K562 (cell line): ENCODE measurements at regions not wholly inside any gene's neighbourhood (a gene's known extent, or its start where the extent isn't known, plus 50 kb on each side); places are given as distances from the start of the nearest gene placed in this dataset.

Experiments
- ATAC-seq: fragments of 200-7000 bp; cut with Tn5 transposase; 3 replicates; pipeline ENCODE4 v1.9.1; 2020; ENCODE audit warnings: moderate library complexity
- BruUV-seq: library from RNA; stranded (reverse); fragments of 400-500 nt; replicated peaks from 2 replicates; lab custom pipeline; 2021; lab: Mats Ljungman, UMichigan
- CTCF ChIA-PET: fragments of 300-600 bp; formaldehyde crosslinking; extraction: SDS; loops from one replicate; lab custom pipeline; 2021; ENCODE audit warnings: low intra/inter-chr PET ratio; lab: Yijun Ruan, JAX
- POLR2A ChIA-PET: fragments of 300-600, 350-650 bp; sonication (Branson Sonifier 250); formaldehyde crosslinking; extraction: SDS; loops from one replicate; lab custom pipeline; 2021; ENCODE audit warnings: antibody characterized with exemption, inconsistent platforms; lab: Yijun Ruan, JAX
- DNase-seq, 4 experiments: peaks; one replicate each; pipeline versions ENCODE4 v3.0.0 to v3.0.0-alpha.2; 2011 to 2018; ENCODE audit warnings: low spot score in 3 of 4, mixed read lengths in 3 of 4; ENCODE audit errors: extremely low read depth in 1 of 4
- FAIRE-seq: peaks from 2 replicates; lab custom pipeline; 2011; peaks lifted over from hg19 to GRCh38; lab: Jason Lieb, UNC
- H2AFZ ChIP-seq: 2 replicates; pipeline ENCODE4 v1.6.0; 2011; ENCODE audit warnings: low read depth, low read length, control low read depth, inconsistent platforms
- H3K27ac ChIP-seq: fragments of 200-600 bp; 3 replicates; pipeline ENCODE4 v1.8.0; 2011; ENCODE audit warnings: low read depth, mild to moderate bottlenecking, control low read depth, inconsistent platforms, low read length, moderate library complexity, mixed read lengths; ENCODE audit errors: extremely low read depth
- H3K27me3 ChIP-seq, 2 experiments: fragments of 300-600 bp in 1 of 2; 2 replicates in 1 of 2; 3 replicates in 1 of 2; pipeline versions ENCODE4 v1.6.0 to v1.8.0; 2011; ENCODE audit warnings: inconsistent platforms in 2 of 2, low read length in 2 of 2, mild to moderate bottlenecking in 1 of 2, mixed read lengths in 1 of 2, moderate library complexity in 1 of 2; ENCODE audit not compliant: control insufficient read depth in 2 of 2, insufficient read depth in 2 of 2
- H3K36me3 ChIP-seq: fragments of 300-600 bp; 3 replicates; pipeline ENCODE4 v1.8.0; 2011; ENCODE audit warnings: mild to moderate bottlenecking, low read length, inconsistent platforms; ENCODE audit not compliant: control insufficient read depth, insufficient read depth
- H3K4me1 ChIP-seq, 2 experiments: fragments of 200-600 bp in 1 of 2; replicated peaks in 1 of 2; 2 replicates in 1 of 2; 3 replicates in 1 of 2; pipeline versions ENCODE4 v1.5.1 to v1.8.0; 2011; ENCODE audit warnings: inconsistent platforms in 2 of 2, low read length in 2 of 2, mild to moderate bottlenecking in 1 of 2, mixed read lengths in 1 of 2, moderate library complexity in 1 of 2; ENCODE audit not compliant: control insufficient read depth in 2 of 2, insufficient read depth in 2 of 2
- H3K4me2 ChIP-seq: 2 replicates; pipeline ENCODE4 v1.6.1; 2011; ENCODE audit warnings: low read length, control low read depth, inconsistent platforms, mixed read lengths; ENCODE audit not compliant: insufficient read depth
- H3K4me3 ChIP-seq: fragments of 200-600 bp; sonication (generic), shearing (Covaris generic); 2 replicates; pipeline ENCODE4 v1.5.1; 2016; ENCODE audit warnings: control low read depth, inconsistent platforms
- H3K79me2 ChIP-seq: fragments of 200-600 bp; 3 replicates; pipeline ENCODE4 v1.8.0; 2011; ENCODE audit warnings: low read length, inconsistent platforms; ENCODE audit not compliant: control insufficient read depth, insufficient read depth
- H3K9ac ChIP-seq, 2 experiments: 2 replicates each; pipeline versions ENCODE4 v1.6.0 to v1.6.1; 2011; ENCODE audit warnings: low read depth in 2 of 2, low read length in 2 of 2, control low read depth in 1 of 2, inconsistent platforms in 1 of 2, mild to moderate bottlenecking in 1 of 2, mixed read lengths in 1 of 2; ENCODE audit not compliant: insufficient read depth in 1 of 2
- H3K9me1 ChIP-seq: one replicate; pipeline ENCODE4 v1.6.0; 2011; ENCODE audit warnings: inconsistent platforms, mild to moderate bottlenecking, low read length, moderate library complexity; ENCODE audit not compliant: control insufficient read depth, insufficient read depth
- H3K9me3 ChIP-seq: replicated peaks from 2 replicates; pipeline ENCODE4 v1.5.1; 2011; ENCODE audit warnings: low read depth, low read length, inconsistent platforms; ENCODE audit not compliant: control insufficient read depth, insufficient read depth
- H4K20me1 ChIP-seq: replicated peaks from 2 replicates; pipeline ENCODE4 v1.6.1; 2011; ENCODE audit warnings: low read length, inconsistent platforms, mixed read lengths; ENCODE audit not compliant: control insufficient read depth, insufficient read depth
- BACH1 ChIP-seq: fragments of 200-800 bp; sonication (Bioruptor generic); IDR thresholded peaks from 2 replicates; pipeline ENCODE4 v1.6.1; 2016; ENCODE audit warnings: missing genetic modification characterization, missing compliant biosample characterization
- BCLAF1 ChIP-seq, 2 experiments: fragments of 450-650 bp in 1 of 2; IDR thresholded peaks; 2 replicates each; pipeline ENCODE4 v1.6.1; 2011 to 2017; ENCODE audit warnings: low read depth in 2 of 2, antibody characterized with exemption in 1 of 2, borderline replicate concordance in 1 of 2, low read length in 1 of 2, mild to moderate bottlenecking in 1 of 2, mixed read lengths in 1 of 2; ENCODE audit not compliant: control insufficient read depth in 1 of 2
- CREB5 ChIP-seq: fragments of 250-450 bp; sonication (Bioruptor Pico); IDR thresholded peaks from 2 replicates; pipeline ENCODE4 v1.5.0; 2020; ENCODE audit warnings: mild to moderate bottlenecking
- CTCF ChIP-seq, 3 experiments: IDR thresholded peaks in 2 of 3; conservative IDR thresholded peaks in 1 of 3; 2 replicates each; pipeline ENCODE4 v1.5.1; 2011 to 2012; ENCODE audit warnings: low read length in 3 of 3, mild to moderate bottlenecking in 3 of 3, control low read depth in 2 of 3, improper control_type of control experiment in 1 of 3, inconsistent platforms in 1 of 3, low read depth in 1 of 3, mixed read lengths in 1 of 3, moderate library complexity in 1 of 3; ENCODE audit not compliant: insufficient read depth in 2 of 3
- ELK1 ChIP-seq: sonication (generic); formaldehyde crosslinking; IDR thresholded peaks from 2 replicates; pipeline ENCODE4 v1.8.1; 2022; ENCODE audit warnings: missing genetic modification reagents
- GATA2 ChIP-seq: sonication (generic); formaldehyde crosslinking; IDR thresholded peaks from 2 replicates; pipeline ENCODE4 v1.4.0; 2020; ENCODE audit warnings: mild to moderate bottlenecking, missing genetic modification reagents
- IRF1 ChIP-seq: sonication (generic); formaldehyde crosslinking; IDR thresholded peaks from 2 replicates; pipeline ENCODE4 v1.8.0; 2022; ENCODE audit warnings: missing genetic modification reagents, mild to moderate bottlenecking, borderline replicate concordance
- MTA1 ChIP-seq: fragments of 450-650 bp; IDR thresholded peaks from 2 replicates; pipeline ENCODE4 v1.6.1; 2017; ENCODE audit warnings: borderline replicate concordance
- PTBP1 ChIP-seq: fragments of 200-400 bp; formaldehyde crosslinking; IDR thresholded peaks from 2 replicates; pipeline ENCODE4 v1.6.1; 2017; ENCODE audit warnings: low read depth, low read length
- SNRNP70 ChIP-seq: fragments of 200-400 bp; formaldehyde crosslinking; optimal IDR thresholded peaks from 2 replicates; pipeline ENCODE3; 2017; ENCODE audit warnings: low read depth, low read length
- XRCC5 ChIP-seq: fragments of 200-400 bp; formaldehyde crosslinking; IDR thresholded peaks from 2 replicates; pipeline ENCODE4 v1.6.1; 2017; ENCODE audit warnings: low read depth, mild to moderate bottlenecking, low read length
- ZKSCAN3 ChIP-seq: fragments of 250-450 bp; sonication (Bioruptor Pico); IDR thresholded peaks from 2 replicates; pipeline ENCODE4 v1.4.0; 2020
- ZNF24 ChIP-seq: fragments of 450-650 bp; IDR thresholded peaks from 2 replicates; pipeline ENCODE4 v1.6.1; 2016
- ZNF780A ChIP-seq: fragments of 250-450 bp; sonication (Bioruptor Pico); IDR thresholded peaks from 2 replicates; pipeline ENCODE4 v1.5.0; 2021; ENCODE audit warnings: mild to moderate bottlenecking
- WGBS: fragments of 100-300 bp; shearing (Covaris generic); methylation state at CpG from one replicate; pipeline ENCODE4 v1.1.6; 2016; ENCODE audit warnings: low coverage, mixed read lengths; ENCODE audit not compliant: insufficient coverage; ENCODE audit errors: missing lambda C conversion rate; 5-methylcytosine and 5-hydroxymethylcytosine counted together
- in situ Hi-C: fragments of 300-500 bp; cut with MboI; formaldehyde crosslinking; loops from 4 replicates; pipeline ENCODE4 v1.15.0; 2018; ENCODE audit warnings: inconsistent platforms, mixed read lengths
- intact Hi-C: fragments of 100-400 bp; cut with micrococcal nuclease; formaldehyde crosslinking; loops from 2 replicates; pipeline ENCODE4 v1.14.2; 2022

- TF ChIP-seq XRCC5 = no peak
- TF ChIP-seq ZNF780A = no peak
- TF ChIP-seq MTA1 = no peak
- TF ChIP-seq PTBP1 = no peak
Observed at GRCh38 chr4:122992057-122992456, 69.7 kb upstream of the NUDT6 start (continued).

- H3K9ac ChIP-seq = no peak overlapping the region
- no peak overlapping the region for H3K4me3 ChIP-seq
- no peaks in the 10 kb centered on the region for H3K27me3 ChIP-seq
- no peaks in the 10 kb centered on the region for H4K20me1 ChIP-seq
- intact Hi-C loops (no loop called here), in situ Hi-C loops (no loop called here)
- no peaks in the 10 kb centered on the region for H3K4me1 ChIP-seq
- WGBS = 96% methylated on average over 2 of the region's 2 CpGs
- ATAC-seq (0 out of 3 replicates have a peak, but pooled peaks have one; percentile 35), DNase-seq (no peak), FAIRE-seq (no peak)
- no peak overlapping the region for H3K4me2 ChIP-seq
- H3K9me3 ChIP-seq = no peaks in the 10 kb centered on the region
- peaks cover 12% of the 10 kb centered on the region; the same call in 1 of the 3 replicates for H3K79me2 ChIP-seq
- no peaks in the 10 kb centered on the region for H3K9me1 ChIP-seq
- ChIA-PET CTCF (no interaction called here), POLR2A (no interaction called here)
- BruUV-seq = no TSS peak
- no peak overlapping the region for H3K27ac ChIP-seq
- no peak overlapping the region for H2AFZ ChIP-seq
- peaks cover 16% of the 10 kb centered on the region; the same call in 2 of the 3 replicates for H3K36me3 ChIP-seq
- TF ChIP-seq CTCF (IDR thresholded peaks at IDR 0.05 in 2 of 3, conservative IDR thresholded peaks at IDR 0.05 in 1 of 3; ENCODE audit: insufficient read depth in 2 of 3, low read depth in 1 of 3, low read length in 3 of 3) (no peak), BCLAF1 (IDR thresholded peaks at IDR 0.05; ENCODE audit: borderline replicate concordance in 1 of 2, control insufficient read depth in 1 of 2, low read depth in 2 of 2, low read length in 1 of 2) (no peak), SNRNP70 (no peak), BACH1 (tag) (no peak), IRF1 (CRISPR knock-in tag) (no peak), GATA2 (CRISPR knock-in tag) (no peak), CREB5 (CRISPR knock-in tag) (no peak), ELK1 (CRISPR knock-in tag) (no peak), ZNF24 (no peak), ZKSCAN3 (no peak)
Observed at GRCh38 chr4:122992641-122993040, 70.2 kb upstream of the NUDT6 start.
